Lower lobe of right lung (tissue), 2 donors: ENCODE measurements at regions not wholly inside any gene's neighbourhood (a gene's known extent, or its start where the extent isn't known, plus 50 kb on each side); places are given as distances from the start of the nearest gene placed in this dataset.

ENCODE experiments used
- ATAC-seq, 2 donors: fragments of 200-7000 bp; cut with Tn5 transposase; one replicate each; pipeline ENCODE4 v1.9.1; 2020 to 2022; ENCODE audit warnings: mild to moderate bottlenecking in 2 of 2, moderate library complexity in 2 of 2
- DNase-seq: peaks from one replicate; pipeline ENCODE4 v3.0.0-alpha.2; 2020
- H3K27ac ChIP-seq: fragments of 200-600 bp; one replicate; pipeline ENCODE4 v1.8.0; 2022
- H3K27me3 ChIP-seq: fragments of 200-600 bp; one replicate; pipeline ENCODE4 v1.8.0; 2022; ENCODE audit warnings: low read depth
- H3K36me3 ChIP-seq: fragments of 200-600 bp; one replicate; pipeline ENCODE4 v1.8.0; 2022; ENCODE audit warnings: mild to moderate bottlenecking
- H3K4me1 ChIP-seq: fragments of 200-600 bp; one replicate; pipeline ENCODE4 v1.8.0; 2022
- H3K4me3 ChIP-seq: fragments of 200-600 bp; one replicate; pipeline ENCODE4 v1.8.0; 2022; ENCODE audit warnings: mild to moderate bottlenecking
- H3K9me3 ChIP-seq: fragments of 200-600 bp; one replicate; pipeline ENCODE4 v1.8.0; 2022
- CTCF ChIP-seq: fragments of 200-600 bp; IDR thresholded peaks from one replicate; pipeline ENCODE4 v1.8.0; 2022; ENCODE audit warnings: antibody characterized with exemption, mild to moderate bottlenecking
- intact Hi-C: fragments of 100-400 bp; cut with DNase I; formaldehyde crosslinking; loops from one replicate; pipeline ENCODE4 v1.11.0; 2022
- donor health status: DM: no; HTN: yes; CAD: no; lungs with severe emphysema.

GRCh38 chr3:25069970-25070369 is 358.1 kb upstream of the RARB start:
- TF ChIP-seq CTCF, result no peak
- no peaks in the 10 kb centered on the region for H3K4me1 ChIP-seq
- no peaks in the 10 kb centered on the region for H3K36me3 ChIP-seq
- intact Hi-C loops, result no loop called here
- H3K27ac ChIP-seq, result no peak overlapping the region
- H3K9me3 ChIP-seq, result no peaks in the 10 kb centered on the region
- no peak overlapping the region for H3K4me3 ChIP-seq
- no peaks in the 10 kb centered on the region for H3K27me3 ChIP-seq
- ATAC-seq, result no peak
- no peak for DNase-seq

GRCh38 chr3:25071846-25072245 is 356.2 kb upstream of the RARB start:
- Histone ChIP-seq H3K4me3 (no peak overlapping the region), H3K27ac (no peak overlapping the region), H3K36me3 (no peaks in the 10 kb centered on the region), H3K4me1 (no peaks in the 10 kb centered on the region), H3K27me3 (no peaks in the 10 kb centered on the region), H3K9me3 (no peaks in the 10 kb centered on the region)
- ATAC-seq, result no peak
- DNase-seq, result no peak
- intact Hi-C loops, result no loop called here
- no peak for TF ChIP-seq CTCF

- no peaks in the 10 kb centered on the region for H3K9me3 ChIP-seq
- no peak for TF ChIP-seq CTCF
- H3K4me1 ChIP-seq, result no peaks in the 10 kb centered on the region
- no peaks in the 10 kb centered on the region for H3K27me3 ChIP-seq
- no peaks in the 10 kb centered on the region for H3K36me3 ChIP-seq
- H3K27ac ChIP-seq, result no peak overlapping the region
- H3K4me3 ChIP-seq, result no peak overlapping the region
- ATAC-seq (no peak), DNase-seq (no peak)
- intact Hi-C loops, result no loop called here
Measured at GRCh38 chr3:25073423-25073822, 354.6 kb upstream of the RARB start.

GRCh38 chr3:25074149-25074548 is 353.9 kb upstream of the RARB start:
- DNase-seq, result no peak
- no peaks in the 10 kb centered on the region for H3K4me1 ChIP-seq
- TF ChIP-seq CTCF, result no peak
- H3K27me3 ChIP-seq, result no peaks in the 10 kb centered on the region
- no peak for ATAC-seq
- H3K27ac ChIP-seq, result no peak overlapping the region
- H3K9me3 ChIP-seq, result no peaks in the 10 kb centered on the region
- H3K4me3 ChIP-seq, result no peak overlapping the region
- intact Hi-C loops, result no loop called here
- no peaks in the 10 kb centered on the region for H3K36me3 ChIP-seq

- Histone ChIP-seq H3K4me3 (no peak overlapping the region), H3K9me3 (no peaks in the 10 kb centered on the region), H3K4me1 (no peaks in the 10 kb centered on the region), H3K27ac (no peak overlapping the region), H3K27me3 (no peaks in the 10 kb centered on the region), H3K36me3 (no peaks in the 10 kb centered on the region)
- TF ChIP-seq CTCF, result no peak
- intact Hi-C loops, result no loop called here
- ATAC-seq (no peak), DNase-seq (no peak)
Measured at GRCh38 chr3:25080461-25080860, 347.6 kb upstream of the RARB start.

- no peak for TF ChIP-seq CTCF
- ATAC-seq, result no peak
- no peak for DNase-seq
Measured at GRCh38 chr3:25084016-25084415, 344.0 kb upstream of the RARB start.

More at GRCh38 chr3:25084016-25084415, 344.0 kb upstream of the RARB start:
- no peaks in the 10 kb centered on the region for H3K27me3 ChIP-seq
- no peaks in the 10 kb centered on the region for H3K4me1 ChIP-seq
- intact Hi-C loops, result no loop called here
- H3K36me3 ChIP-seq, result no peaks in the 10 kb centered on the region
- no peaks in the 10 kb centered on the region for H3K9me3 ChIP-seq
- no peak overlapping the region for H3K4me3 ChIP-seq
- H3K27ac ChIP-seq, result no peak overlapping the region
